A673 (cell line): ENCODE measurements at regions not wholly inside any gene's neighbourhood (a gene's known extent, or its start where the extent isn't known, plus 50 kb on each side); places are given as distances from the start of the nearest gene placed in this dataset.

Experiments used
- CTCF ChIP-seq: fragments of 300-800, 200-600 bp; sonication (generic); conservative IDR thresholded peaks from 2 replicates; pipeline ENCODE4 v1.5.1; 2017; ENCODE audit warnings: low read depth, mild to moderate bottlenecking, antibody characterized with exemption, low read length, moderate library complexity, mixed read lengths
- EZH2 ChIP-seq: fragments of 200-600 bp; sonication (generic); IDR thresholded peaks from 2 replicates; pipeline ENCODE4 v1.6.1; 2017; ENCODE audit warnings: borderline replicate concordance, low read depth, mild to moderate bottlenecking, mixed read lengths, antibody characterized with exemption, low read length; ENCODE audit not compliant: poor library complexity, severe bottlenecking

- TF ChIP-seq CTCF (no peak), EZH2 (no peak)
Observed at GRCh38 chr13:99039718-99040280, 61.9 kb upstream of the DOCK9 start.
